ENCODE measurements at regions not wholly inside any gene's neighbourhood (a gene's known extent, or its start where the extent isn't known, plus 50 kb on each side); places are given as distances from the start of the nearest gene placed in this dataset.

DNA sequence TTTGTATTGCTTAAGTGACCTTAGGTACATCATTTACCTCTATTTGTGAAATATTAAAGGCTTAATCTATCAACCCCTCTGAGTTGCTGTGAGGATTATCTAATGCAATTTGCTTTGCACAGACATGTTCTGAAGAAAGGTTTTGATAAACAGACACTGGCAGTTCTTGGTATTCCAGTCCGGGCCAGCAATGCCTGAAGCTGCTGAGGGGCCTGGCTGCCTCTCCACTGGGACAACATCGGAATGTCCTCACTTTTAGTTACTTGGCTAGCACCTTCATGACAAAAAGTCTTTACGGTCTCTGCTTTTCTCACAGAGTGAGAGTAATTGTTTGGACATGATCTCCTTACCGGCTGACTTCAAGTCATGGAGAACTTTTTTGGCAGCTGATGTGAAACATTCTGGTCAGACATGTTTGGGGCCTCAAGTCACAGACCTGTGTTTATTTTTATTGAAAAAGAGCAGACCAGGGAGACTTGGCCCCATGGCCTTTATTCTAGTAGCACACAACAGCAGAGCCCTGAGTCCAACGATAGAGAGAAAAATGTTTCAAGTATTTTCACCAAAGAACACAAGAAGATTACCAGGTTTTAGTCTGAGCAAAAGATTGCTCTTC is 1112.3 kb upstream of the FANCL start (continued):
- TF ChIP-seq, protein P1, sequence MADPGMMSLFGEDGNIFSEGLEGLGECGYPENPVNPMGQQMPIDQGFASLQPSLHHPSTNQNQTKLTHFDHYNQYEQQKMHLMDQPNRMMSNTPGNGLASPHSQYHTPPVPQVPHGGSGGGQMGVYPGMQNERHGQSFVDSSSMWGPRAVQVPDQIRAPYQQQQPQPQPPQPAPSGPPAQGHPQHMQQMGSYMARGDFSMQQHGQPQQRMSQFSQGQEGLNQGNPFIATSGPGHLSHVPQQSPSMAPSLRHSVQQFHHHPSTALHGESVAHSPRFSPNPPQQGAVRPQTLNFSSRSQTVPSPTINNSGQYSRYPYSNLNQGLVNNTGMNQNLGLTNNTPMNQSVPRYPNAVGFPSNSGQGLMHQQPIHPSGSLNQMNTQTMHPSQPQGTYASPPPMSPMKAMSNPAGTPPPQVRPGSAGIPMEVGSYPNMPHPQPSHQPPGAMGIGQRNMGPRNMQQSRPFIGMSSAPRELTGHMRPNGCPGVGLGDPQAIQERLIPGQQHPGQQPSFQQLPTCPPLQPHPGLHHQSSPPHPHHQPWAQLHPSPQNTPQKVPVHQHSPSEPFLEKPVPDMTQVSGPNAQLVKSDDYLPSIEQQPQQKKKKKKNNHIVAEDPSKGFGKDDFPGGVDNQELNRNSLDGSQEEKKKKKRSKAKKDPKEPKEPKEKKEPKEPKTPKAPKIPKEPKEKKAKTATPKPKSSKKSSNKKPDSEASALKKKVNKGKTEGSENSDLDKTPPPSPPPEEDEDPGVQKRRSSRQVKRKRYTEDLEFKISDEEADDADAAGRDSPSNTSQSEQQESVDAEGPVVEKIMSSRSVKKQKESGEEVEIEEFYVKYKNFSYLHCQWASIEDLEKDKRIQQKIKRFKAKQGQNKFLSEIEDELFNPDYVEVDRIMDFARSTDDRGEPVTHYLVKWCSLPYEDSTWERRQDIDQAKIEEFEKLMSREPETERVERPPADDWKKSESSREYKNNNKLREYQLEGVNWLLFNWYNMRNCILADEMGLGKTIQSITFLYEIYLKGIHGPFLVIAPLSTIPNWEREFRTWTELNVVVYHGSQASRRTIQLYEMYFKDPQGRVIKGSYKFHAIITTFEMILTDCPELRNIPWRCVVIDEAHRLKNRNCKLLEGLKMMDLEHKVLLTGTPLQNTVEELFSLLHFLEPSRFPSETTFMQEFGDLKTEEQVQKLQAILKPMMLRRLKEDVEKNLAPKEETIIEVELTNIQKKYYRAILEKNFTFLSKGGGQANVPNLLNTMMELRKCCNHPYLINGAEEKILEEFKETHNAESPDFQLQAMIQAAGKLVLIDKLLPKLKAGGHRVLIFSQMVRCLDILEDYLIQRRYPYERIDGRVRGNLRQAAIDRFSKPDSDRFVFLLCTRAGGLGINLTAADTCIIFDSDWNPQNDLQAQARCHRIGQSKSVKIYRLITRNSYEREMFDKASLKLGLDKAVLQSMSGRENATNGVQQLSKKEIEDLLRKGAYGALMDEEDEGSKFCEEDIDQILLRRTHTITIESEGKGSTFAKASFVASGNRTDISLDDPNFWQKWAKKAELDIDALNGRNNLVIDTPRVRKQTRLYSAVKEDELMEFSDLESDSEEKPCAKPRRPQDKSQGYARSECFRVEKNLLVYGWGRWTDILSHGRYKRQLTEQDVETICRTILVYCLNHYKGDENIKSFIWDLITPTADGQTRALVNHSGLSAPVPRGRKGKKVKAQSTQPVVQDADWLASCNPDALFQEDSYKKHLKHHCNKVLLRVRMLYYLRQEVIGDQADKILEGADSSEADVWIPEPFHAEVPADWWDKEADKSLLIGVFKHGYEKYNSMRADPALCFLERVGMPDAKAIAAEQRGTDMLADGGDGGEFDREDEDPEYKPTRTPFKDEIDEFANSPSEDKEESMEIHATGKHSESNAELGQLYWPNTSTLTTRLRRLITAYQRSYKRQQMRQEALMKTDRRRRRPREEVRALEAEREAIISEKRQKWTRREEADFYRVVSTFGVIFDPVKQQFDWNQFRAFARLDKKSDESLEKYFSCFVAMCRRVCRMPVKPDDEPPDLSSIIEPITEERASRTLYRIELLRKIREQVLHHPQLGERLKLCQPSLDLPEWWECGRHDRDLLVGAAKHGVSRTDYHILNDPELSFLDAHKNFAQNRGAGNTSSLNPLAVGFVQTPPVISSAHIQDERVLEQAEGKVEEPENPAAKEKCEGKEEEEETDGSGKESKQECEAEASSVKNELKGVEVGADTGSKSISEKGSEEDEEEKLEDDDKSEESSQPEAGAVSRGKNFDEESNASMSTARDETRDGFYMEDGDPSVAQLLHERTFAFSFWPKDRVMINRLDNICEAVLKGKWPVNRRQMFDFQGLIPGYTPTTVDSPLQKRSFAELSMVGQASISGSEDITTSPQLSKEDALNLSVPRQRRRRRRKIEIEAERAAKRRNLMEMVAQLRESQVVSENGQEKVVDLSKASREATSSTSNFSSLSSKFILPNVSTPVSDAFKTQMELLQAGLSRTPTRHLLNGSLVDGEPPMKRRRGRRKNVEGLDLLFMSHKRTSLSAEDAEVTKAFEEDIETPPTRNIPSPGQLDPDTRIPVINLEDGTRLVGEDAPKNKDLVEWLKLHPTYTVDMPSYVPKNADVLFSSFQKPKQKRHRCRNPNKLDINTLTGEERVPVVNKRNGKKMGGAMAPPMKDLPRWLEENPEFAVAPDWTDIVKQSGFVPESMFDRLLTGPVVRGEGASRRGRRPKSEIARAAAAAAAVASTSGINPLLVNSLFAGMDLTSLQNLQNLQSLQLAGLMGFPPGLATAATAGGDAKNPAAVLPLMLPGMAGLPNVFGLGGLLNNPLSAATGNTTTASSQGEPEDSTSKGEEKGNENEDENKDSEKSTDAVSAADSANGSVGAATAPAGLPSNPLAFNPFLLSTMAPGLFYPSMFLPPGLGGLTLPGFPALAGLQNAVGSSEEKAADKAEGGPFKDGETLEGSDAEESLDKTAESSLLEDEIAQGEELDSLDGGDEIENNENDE (IDR thresholded peaks at IDR 0.05; ENCODE audit: insufficient replicate concordance, low read length) = no peak
- TF ChIP-seq SRF (IDR thresholded peaks at IDR 0.05; ENCODE audit: low read depth, low read length) (no peak), SUZ12 (IDR thresholded peaks at IDR 0.05; ENCODE audit: low read length) (no peak), HDAC2 (IDR thresholded peaks at IDR 0.05; ENCODE audit: borderline replicate concordance in 1 of 2, low read depth in 2 of 2, low read length in 2 of 2) (no peak), YY1 (IDR thresholded peaks at IDR 0.05; ENCODE audit: low read depth, low read length) (no peak), TAF1 (IDR thresholded peaks at IDR 0.05; ENCODE audit: low read depth, low read length) (no peak)
- TF ChIP-seq, protein P2, sequence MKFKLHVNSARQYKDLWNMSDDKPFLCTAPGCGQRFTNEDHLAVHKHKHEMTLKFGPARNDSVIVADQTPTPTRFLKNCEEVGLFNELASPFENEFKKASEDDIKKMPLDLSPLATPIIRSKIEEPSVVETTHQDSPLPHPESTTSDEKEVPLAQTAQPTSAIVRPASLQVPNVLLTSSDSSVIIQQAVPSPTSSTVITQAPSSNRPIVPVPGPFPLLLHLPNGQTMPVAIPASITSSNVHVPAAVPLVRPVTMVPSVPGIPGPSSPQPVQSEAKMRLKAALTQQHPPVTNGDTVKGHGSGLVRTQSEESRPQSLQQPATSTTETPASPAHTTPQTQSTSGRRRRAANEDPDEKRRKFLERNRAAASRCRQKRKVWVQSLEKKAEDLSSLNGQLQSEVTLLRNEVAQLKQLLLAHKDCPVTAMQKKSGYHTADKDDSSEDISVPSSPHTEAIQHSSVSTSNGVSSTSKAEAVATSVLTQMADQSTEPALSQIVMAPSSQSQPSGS (IDR thresholded peaks at IDR 0.05; ENCODE audit: low read length) = no peak
- TF ChIP-seq, protein P3, sequence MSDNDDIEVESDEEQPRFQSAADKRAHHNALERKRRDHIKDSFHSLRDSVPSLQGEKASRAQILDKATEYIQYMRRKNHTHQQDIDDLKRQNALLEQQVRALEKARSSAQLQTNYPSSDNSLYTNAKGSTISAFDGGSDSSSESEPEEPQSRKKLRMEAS (IDR thresholded peaks at IDR 0.05) = no peak
